ENCODE measurements at regions not wholly inside any gene's neighbourhood (a gene's known extent, or its start where the extent isn't known, plus 50 kb on each side); places are given as distances from the start of the nearest gene placed in this dataset.
A peak's percentile ranks its signal among the peaks of the same experiment; 100 is the strongest.

- H3K23ac ChIP-seq (ENCODE audit: insufficient read length), result no peak overlapping the region
- FAIRE-seq, result no peak
- H3K79me2 ChIP-seq (ENCODE audit: control insufficient read depth in 1 of 2, insufficient read depth in 2 of 2, low read length in 2 of 2), result no peaks in the 10 kb centered on the region
- H4K8ac ChIP-seq (ENCODE audit: extremely low read depth, insufficient read depth, low read length), result no peak overlapping the region
- ChIA-PET POLR2A (ENCODE audit: partially characterized antibody) (interaction anchor here (0.6 kb wide), 1 partner anchor 702 kb away, joined by 4 read pairs; no protein-coding TSS in a partner anchor), CTCF (ENCODE audit: partially characterized antibody) (interaction anchor here (1.4 kb wide), 1 partner anchor 15 kb away, joined by 3 read pairs; no protein-coding TSS in a partner anchor)
- H4K91ac ChIP-seq (replicated peaks; ENCODE audit: insufficient read length, low read length), result no peak overlapping the region
- H2AFZ ChIP-seq (ENCODE audit: low read length), result no peak overlapping the region
- no peak overlapping the region for H2BK12ac ChIP-seq (ENCODE audit: low read depth, low read length)
- no peak overlapping the region for H2BK5ac ChIP-seq (ENCODE audit: low read depth, low read length)
- H3K9me3 ChIP-seq (ENCODE audit: insufficient read depth in 2 of 2, low read depth in 1 of 2, low read length in 1 of 2), result no peaks in the 10 kb centered on the region
- no peaks in the 10 kb centered on the region for H3K23me2 ChIP-seq (ENCODE audit: low read depth, low read length)
- no peak overlapping the region for H3K27ac ChIP-seq (ENCODE audit: low read depth, low read length)
- H2BK20ac ChIP-seq (ENCODE audit: low read length), result no peak overlapping the region
- H3K4ac ChIP-seq (replicated peaks; ENCODE audit: insufficient read length, low read depth, low read length), result no peak overlapping the region
- WGBS, 2 experiments (ENCODE audit: extremely low coverage in 1 of 2, insufficient coverage in 1 of 2, insufficient read length in 1 of 2, insufficient replicate concordance in 2 of 2, low coverage in 1 of 2, low lambda C conversion rate in 2 of 2, missing lambda C conversion rate in 1 of 2), result 87% methylated on average over 3 of the region's 3 CpGs; no CpG with 5 or more reads in 1 of the 2 experiments
- H3K79me1 ChIP-seq (ENCODE audit: low read depth, low read length), result no peaks in the 10 kb centered on the region
- no peak overlapping the region for H3K14ac ChIP-seq (ENCODE audit: insufficient read length)
- H3K4me3 ChIP-seq (ENCODE audit: extremely low read depth in 1 of 4, insufficient read depth in 2 of 4, low read depth in 3 of 4, low read length in 4 of 4), result no peak overlapping the region
- no peak overlapping the region for H2BK120ac ChIP-seq (replicated peaks; ENCODE audit: low read depth, low read length)
- no peak overlapping the region for H2BK15ac ChIP-seq (ENCODE audit: low read length)
- H3K56ac ChIP-seq (replicated peaks; ENCODE audit: insufficient read length, low read depth, low read length), result no peak overlapping the region
- no peaks in the 10 kb centered on the region for H3K4me1 ChIP-seq (replicated peaks in 1 of 4; ENCODE audit: control insufficient read depth in 3 of 4, insufficient read depth in 4 of 4, low read length in 3 of 4)
- no peaks in the 10 kb centered on the region for H4K20me1 ChIP-seq (replicated peaks in 1 of 2; ENCODE audit: control insufficient read depth in 1 of 2, insufficient read depth in 2 of 2, low read length in 2 of 2)
- no peak for DNase-seq (ENCODE audit: low read depth in 1 of 2, low spot score in 2 of 2)
- no peaks in the 10 kb centered on the region for H3K36me3 ChIP-seq (ENCODE audit: control insufficient read depth in 2 of 4, insufficient read depth in 4 of 4, low read length in 3 of 4)
- no peak overlapping the region for H4K5ac ChIP-seq (ENCODE audit: insufficient read length, low read depth, low read length)
- H2AK5ac ChIP-seq (ENCODE audit: low read depth, low read length), result no peak overlapping the region
- TF ChIP-seq CEBPB (IDR thresholded peaks at IDR 0.05; ENCODE audit: low read depth, low read length), result peak; percentile 68; the same call in 1 of the 2 replicates
- TF ChIP-seq BRCA1 (IDR thresholded peaks at IDR 0.05; ENCODE audit: low read depth, low read length), result no peak
- no peak overlapping the region for H3K4me2 ChIP-seq (ENCODE audit: insufficient read depth in 1 of 2, low read depth in 2 of 2, low read length in 2 of 2)
- no peak overlapping the region for H3K9ac ChIP-seq (replicated peaks in 1 of 4; ENCODE audit: extremely low read depth in 1 of 4, low read depth in 3 of 4, low read length in 3 of 4)
- no peak overlapping the region for H3K18ac ChIP-seq (ENCODE audit: extremely low read depth, low read length)
- no peaks in the 10 kb centered on the region for H3K27me3 ChIP-seq (replicated peaks in 1 of 4; ENCODE audit: control insufficient read depth in 3 of 4, extremely low read depth in 1 of 4, insufficient read depth in 3 of 4, low read length in 3 of 4)
Measured at GRCh38 chr6:147759093-147759492, 250.6 kb downstream of the SAMD5 start.

All from H1 (cell line).